PFSK-1 (cell line): ENCODE measurements at regions not wholly inside any gene's neighbourhood (a gene's known extent, or its start where the extent isn't known, plus 50 kb on each side); places are given as distances from the start of the nearest gene placed in this dataset.

Experiments
- FOXP2 ChIP-seq: optimal IDR thresholded peaks from 2 replicates; pipeline ENCODE3; 2011; ENCODE audit warnings: borderline replicate concordance, control low read depth, inconsistent platforms; ENCODE audit not compliant: insufficient read depth; ENCODE audit errors: extremely low read length, extremely low read depth
- POLR2AphosphoS5 ChIP-seq: IDR thresholded peaks from 2 replicates; pipeline ENCODE4 v1.6.1; 2012; ENCODE audit warnings: low read depth, mild to moderate bottlenecking, control low read depth, low read length, moderate library complexity
- SIN3A ChIP-seq: IDR thresholded peaks from 2 replicates; pipeline ENCODE4 v1.6.1; 2012; ENCODE audit warnings: mild to moderate bottlenecking, low read length, moderate library complexity, borderline replicate concordance; ENCODE audit not compliant: insufficient read depth
- TAF1 ChIP-seq: IDR thresholded peaks from 2 replicates; pipeline ENCODE4 v1.6.1; 2012; ENCODE audit warnings: low read length, control low read depth, borderline replicate concordance; ENCODE audit not compliant: insufficient read depth
- TF ChIP-seq, protein P1 (sequence below), 2 experiments: IDR thresholded peaks; 2 replicates each; pipeline versions ENCODE4 v1.6.1 to v1.8.0; 2011 to 2012; ENCODE audit warnings: low read depth in 2 of 2, low read length in 2 of 2, control low read depth in 1 of 2, inconsistent platforms in 1 of 2, mild to moderate bottlenecking in 1 of 2, moderate library complexity in 1 of 2; ENCODE audit not compliant: insufficient read depth in 1 of 2

DNA sequence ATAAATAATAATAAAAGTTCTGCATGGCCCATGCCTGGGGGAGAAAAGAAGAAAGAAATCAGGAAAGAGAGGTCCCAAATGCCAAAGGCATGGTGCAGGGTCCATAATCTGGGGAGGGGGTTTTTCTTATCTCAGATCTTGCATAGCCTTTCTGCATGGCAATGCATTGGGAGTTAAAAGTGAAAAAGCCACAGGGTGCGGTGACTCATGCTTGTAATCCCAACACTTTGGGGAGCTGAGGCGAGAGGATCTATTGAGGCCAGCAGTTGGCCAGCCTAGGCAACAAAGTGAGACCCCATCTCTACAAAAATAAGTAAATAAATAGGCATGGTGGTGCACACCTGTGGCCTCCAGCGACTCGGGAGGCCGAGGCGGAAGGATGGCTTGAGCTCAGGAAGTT lies 76.8 kb upstream of the GATA2 start:
- TF ChIP-seq, protein P1, sequence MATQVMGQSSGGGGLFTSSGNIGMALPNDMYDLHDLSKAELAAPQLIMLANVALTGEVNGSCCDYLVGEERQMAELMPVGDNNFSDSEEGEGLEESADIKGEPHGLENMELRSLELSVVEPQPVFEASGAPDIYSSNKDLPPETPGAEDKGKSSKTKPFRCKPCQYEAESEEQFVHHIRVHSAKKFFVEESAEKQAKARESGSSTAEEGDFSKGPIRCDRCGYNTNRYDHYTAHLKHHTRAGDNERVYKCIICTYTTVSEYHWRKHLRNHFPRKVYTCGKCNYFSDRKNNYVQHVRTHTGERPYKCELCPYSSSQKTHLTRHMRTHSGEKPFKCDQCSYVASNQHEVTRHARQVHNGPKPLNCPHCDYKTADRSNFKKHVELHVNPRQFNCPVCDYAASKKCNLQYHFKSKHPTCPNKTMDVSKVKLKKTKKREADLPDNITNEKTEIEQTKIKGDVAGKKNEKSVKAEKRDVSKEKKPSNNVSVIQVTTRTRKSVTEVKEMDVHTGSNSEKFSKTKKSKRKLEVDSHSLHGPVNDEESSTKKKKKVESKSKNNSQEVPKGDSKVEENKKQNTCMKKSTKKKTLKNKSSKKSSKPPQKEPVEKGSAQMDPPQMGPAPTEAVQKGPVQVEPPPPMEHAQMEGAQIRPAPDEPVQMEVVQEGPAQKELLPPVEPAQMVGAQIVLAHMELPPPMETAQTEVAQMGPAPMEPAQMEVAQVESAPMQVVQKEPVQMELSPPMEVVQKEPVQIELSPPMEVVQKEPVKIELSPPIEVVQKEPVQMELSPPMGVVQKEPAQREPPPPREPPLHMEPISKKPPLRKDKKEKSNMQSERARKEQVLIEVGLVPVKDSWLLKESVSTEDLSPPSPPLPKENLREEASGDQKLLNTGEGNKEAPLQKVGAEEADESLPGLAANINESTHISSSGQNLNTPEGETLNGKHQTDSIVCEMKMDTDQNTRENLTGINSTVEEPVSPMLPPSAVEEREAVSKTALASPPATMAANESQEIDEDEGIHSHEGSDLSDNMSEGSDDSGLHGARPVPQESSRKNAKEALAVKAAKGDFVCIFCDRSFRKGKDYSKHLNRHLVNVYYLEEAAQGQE (IDR thresholded peaks at IDR 0.05; ENCODE audit: insufficient read depth in 1 of 2, low read depth in 2 of 2, low read length in 2 of 2) = no peak
- TF ChIP-seq FOXP2 = no peak
- TF ChIP-seq SIN3A = no peak

GRCh38 chr3:128568602-128569490 lies 75.8 kb upstream of the GATA2 start:
- TF ChIP-seq TAF1 (no peak), FOXP2 (no peak), POLR2AphosphoS5 (no peak), SIN3A (no peak)
- TF ChIP-seq, protein P1 (IDR thresholded peaks at IDR 0.05; ENCODE audit: insufficient read depth in 1 of 2, low read depth in 2 of 2, low read length in 2 of 2) = no peak

- TF ChIP-seq, protein P1 (IDR thresholded peaks at IDR 0.05; ENCODE audit: insufficient read depth in 1 of 2, low read depth in 2 of 2, low read length in 2 of 2) = no peak
- TF ChIP-seq POLR2AphosphoS5 = no peak
- TF ChIP-seq SIN3A = no peak
- TF ChIP-seq FOXP2 = no peak
- no peak for TF ChIP-seq TAF1
Observed at GRCh38 chr3:128567705-128568356, 74.8 kb upstream of the GATA2 start.

- TF ChIP-seq SIN3A = no peak
- TF ChIP-seq, protein P1 (IDR thresholded peaks at IDR 0.05; ENCODE audit: insufficient read depth in 1 of 2, low read depth in 2 of 2, low read length in 2 of 2) = no peak
- TF ChIP-seq TAF1 = no peak
- no peak for TF ChIP-seq POLR2AphosphoS5
- TF ChIP-seq FOXP2 = no peak
Observed at GRCh38 chr3:128567141-128567540, 74.1 kb upstream of the GATA2 start.
